Neural progenitor cell (in vitro differentiated cells): ENCODE measurements at regions not wholly inside any gene's neighbourhood (a gene's known extent, or its start where the extent isn't known, plus 50 kb on each side); places are given as distances from the start of the nearest gene placed in this dataset.

ENCODE experiments used
- DNase-seq: peaks from one replicate; pipeline ENCODE4 v3.0.0-alpha.2; 2016; ENCODE audit warnings: low spot score
- H2AFZ ChIP-seq: fragments of 200-600 bp; sonication (generic); replicated peaks from 2 replicates; pipeline ENCODE4 v1.6.1; 2016; ENCODE audit warnings: antibody characterized with exemption
- H3F3A ChIP-seq: fragments of 200-600 bp; sonication (generic); 2 replicates; pipeline ENCODE4 v1.6.1; 2016; ENCODE audit warnings: antibody characterized with exemption, low read depth
- H3K27ac ChIP-seq: fragments of 200-600 bp; sonication (generic); 2 replicates; pipeline ENCODE4 v1.5.1; 2016; ENCODE audit warnings: mild to moderate bottlenecking
- H3K27me3 ChIP-seq: fragments of 200-600 bp; sonication (generic); 2 replicates; pipeline ENCODE4 v1.6.1; 2016; ENCODE audit warnings: mild to moderate bottlenecking, moderate library complexity
- H3K36me3 ChIP-seq: fragments of 200-600 bp; sonication (generic); 2 replicates; pipeline ENCODE4 v1.5.1; 2016
- H3K4me1 ChIP-seq: fragments of 200-600 bp; sonication (generic); 2 replicates; pipeline ENCODE4 v1.6.1; 2016; ENCODE audit warnings: mixed run types
- H3K4me2 ChIP-seq: fragments of 200-600 bp; sonication (generic); 2 replicates; pipeline ENCODE4 v1.6.1; 2016
- H3K4me3 ChIP-seq: fragments of 200-600 bp; sonication (generic); 2 replicates; pipeline ENCODE4 v1.5.1; 2016
- H3K79me2 ChIP-seq: fragments of 200-600 bp; sonication (generic); 2 replicates; pipeline ENCODE4 v1.6.1; 2016; ENCODE audit warnings: low read depth
- H3K9ac ChIP-seq: fragments of 200-600 bp; sonication (generic); 2 replicates; pipeline ENCODE4 v1.6.1; 2016
- H3K9me3 ChIP-seq: fragments of 200-600 bp; sonication (generic); 2 replicates; pipeline ENCODE4 v1.5.1; 2016; ENCODE audit warnings: low read depth
- H4K20me1 ChIP-seq: fragments of 200-600 bp; sonication (generic); 2 replicates; pipeline ENCODE4 v1.6.1; 2016; ENCODE audit warnings: low read depth
- H3K27ac Mint-ChIP-seq: 3 replicates; pipeline ENCODE4 v1.8.0; 2021; ENCODE audit warnings: mixed read lengths
- H3K27me3 Mint-ChIP-seq: 2 replicates; pipeline ENCODE4 v1.8.0; 2022; ENCODE audit warnings: low read depth, mild to moderate bottlenecking, inconsistent platforms, moderate library complexity, mixed read lengths; ENCODE audit not compliant: insufficient read depth
- H3K36me3 Mint-ChIP-seq: 3 replicates; pipeline ENCODE4 v1.8.0; 2021; ENCODE audit warnings: mixed read lengths
- H3K4me1 Mint-ChIP-seq: 3 replicates; pipeline ENCODE4 v1.8.0; 2021; ENCODE audit warnings: mixed read lengths
- H3K4me3 Mint-ChIP-seq: 3 replicates; pipeline ENCODE4 v1.8.0; 2021; ENCODE audit warnings: mild to moderate bottlenecking, moderate library complexity, mixed read lengths
- H3K9me3 Mint-ChIP-seq: 3 replicates; pipeline ENCODE4 v1.8.0; 2020; ENCODE audit warnings: mixed read lengths
- EZH2 ChIP-seq: fragments of 200-600 bp; sonication (generic); IDR thresholded peaks from 2 replicates; pipeline ENCODE4 v1.6.1; 2017; ENCODE audit warnings: antibody characterized with exemption, mild to moderate bottlenecking, moderate library complexity
- EZH2phosphoT487 ChIP-seq: fragments of 200-600 bp; sonication (generic); IDR thresholded peaks from 2 replicates; pipeline ENCODE4 v1.6.1; 2017; ENCODE audit warnings: antibody characterized with exemption
- TF ChIP-seq, protein P1 (sequence below): fragments of 200-600 bp; sonication (generic); IDR thresholded peaks from 2 replicates; pipeline ENCODE4 v1.5.1; 2017; ENCODE audit warnings: antibody characterized with exemption, mild to moderate bottlenecking

DNA sequence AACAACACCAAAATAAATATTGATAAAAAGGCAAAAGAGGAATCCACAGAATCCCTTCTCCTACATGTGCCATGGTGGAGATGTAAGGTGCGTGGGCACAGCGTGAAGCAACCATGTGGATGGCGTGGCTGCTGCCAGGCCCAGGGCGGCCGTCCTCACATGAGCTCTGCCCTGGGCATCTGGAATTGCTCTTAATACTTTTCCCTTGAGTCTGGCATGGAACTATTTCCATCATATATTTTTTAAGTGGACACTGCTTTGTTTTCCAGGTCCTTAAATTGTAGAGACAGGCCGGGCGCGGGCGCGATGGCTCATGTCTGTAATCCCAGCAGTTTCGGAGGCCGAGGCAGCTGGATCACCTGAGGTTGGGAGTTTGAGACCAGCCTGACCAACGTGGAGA, 349.3 kb downstream of the IRX1 start:
- Histone ChIP-seq H3K4me1 (no peaks in the 10 kb centered on the region), H3K79me2 (no peaks in the 10 kb centered on the region), H3K9ac (no peak overlapping the region), H3K27ac (no peak overlapping the region), H3F3A (no peaks in the 10 kb centered on the region), H2AFZ (no peak overlapping the region), H3K27me3 (no peaks in the 10 kb centered on the region), H3K4me2 (no peak overlapping the region), H3K4me3 (no peak overlapping the region), H3K36me3 (no peaks in the 10 kb centered on the region), H4K20me1 (no peaks in the 10 kb centered on the region), H3K9me3 (no peaks in the 10 kb centered on the region)
- H3K27me3 Mint-ChIP-seq: peaks cover 4% of the 10 kb centered on the region
- TF ChIP-seq EZH2 (no peak), EZH2phosphoT487 (no peak)
- TF ChIP-seq, protein P1, sequence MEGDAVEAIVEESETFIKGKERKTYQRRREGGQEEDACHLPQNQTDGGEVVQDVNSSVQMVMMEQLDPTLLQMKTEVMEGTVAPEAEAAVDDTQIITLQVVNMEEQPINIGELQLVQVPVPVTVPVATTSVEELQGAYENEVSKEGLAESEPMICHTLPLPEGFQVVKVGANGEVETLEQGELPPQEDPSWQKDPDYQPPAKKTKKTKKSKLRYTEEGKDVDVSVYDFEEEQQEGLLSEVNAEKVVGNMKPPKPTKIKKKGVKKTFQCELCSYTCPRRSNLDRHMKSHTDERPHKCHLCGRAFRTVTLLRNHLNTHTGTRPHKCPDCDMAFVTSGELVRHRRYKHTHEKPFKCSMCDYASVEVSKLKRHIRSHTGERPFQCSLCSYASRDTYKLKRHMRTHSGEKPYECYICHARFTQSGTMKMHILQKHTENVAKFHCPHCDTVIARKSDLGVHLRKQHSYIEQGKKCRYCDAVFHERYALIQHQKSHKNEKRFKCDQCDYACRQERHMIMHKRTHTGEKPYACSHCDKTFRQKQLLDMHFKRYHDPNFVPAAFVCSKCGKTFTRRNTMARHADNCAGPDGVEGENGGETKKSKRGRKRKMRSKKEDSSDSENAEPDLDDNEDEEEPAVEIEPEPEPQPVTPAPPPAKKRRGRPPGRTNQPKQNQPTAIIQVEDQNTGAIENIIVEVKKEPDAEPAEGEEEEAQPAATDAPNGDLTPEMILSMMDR: no peak
- DNase-seq: no peak
- H3K36me3 Mint-ChIP-seq: no peaks in the 10 kb centered on the region
- peaks cover 6% of the 10 kb centered on the region for H3K4me1 Mint-ChIP-seq
- H3K9me3 Mint-ChIP-seq: peaks cover 3% of the 10 kb centered on the region
- no peak overlapping the region for H3K27ac Mint-ChIP-seq
- no peak overlapping the region for H3K4me3 Mint-ChIP-seq

DNA sequence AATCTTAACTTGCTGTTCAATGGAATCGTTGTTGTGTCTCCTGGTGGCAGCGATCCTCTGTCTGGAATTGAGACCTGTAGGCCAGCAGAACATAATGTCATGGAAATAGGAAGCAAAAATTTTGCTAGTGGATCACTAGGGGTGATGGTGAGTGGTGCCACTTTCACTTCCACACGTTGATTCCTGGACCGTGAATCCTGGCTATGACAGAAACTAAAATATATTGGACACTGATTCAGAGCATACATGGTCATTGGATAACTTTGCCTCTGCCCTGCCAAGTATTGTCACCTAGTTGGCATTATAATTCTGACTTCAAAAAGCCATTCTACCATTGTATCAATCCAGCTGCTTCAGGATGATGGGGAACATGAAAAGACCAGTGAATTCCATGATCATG, 353.2 kb downstream of the IRX1 start:
- Mint-ChIP-seq H3K27me3 (peaks cover 4% of the 10 kb centered on the region), H3K4me3 (no peak overlapping the region), H3K9me3 (peaks cover 16% of the 10 kb centered on the region), H3K27ac (no peak overlapping the region), H3K4me1 (peaks cover 6% of the 10 kb centered on the region), H3K36me3 (no peaks in the 10 kb centered on the region)
- no peak overlapping the region for H2AFZ ChIP-seq
- H3K36me3 ChIP-seq: no peaks in the 10 kb centered on the region
- H3F3A ChIP-seq: no peaks in the 10 kb centered on the region
- no peak overlapping the region for H3K9ac ChIP-seq
- DNase-seq: no peak
- TF ChIP-seq, protein P1: no peak
- TF ChIP-seq EZH2phosphoT487 (no peak), EZH2 (no peak)
- H3K27ac ChIP-seq: no peak overlapping the region
- no peak overlapping the region for H3K4me2 ChIP-seq
- no peaks in the 10 kb centered on the region for H4K20me1 ChIP-seq
- H3K9me3 ChIP-seq: no peaks in the 10 kb centered on the region
- H3K27me3 ChIP-seq: no peaks in the 10 kb centered on the region
- H3K4me1 ChIP-seq: no peaks in the 10 kb centered on the region
- no peak overlapping the region for H3K4me3 ChIP-seq
- no peaks in the 10 kb centered on the region for H3K79me2 ChIP-seq

- Histone ChIP-seq H3K27ac (no peak overlapping the region), H3K9me3 (no peaks in the 10 kb centered on the region), H4K20me1 (no peaks in the 10 kb centered on the region), H3K4me1 (no peaks in the 10 kb centered on the region), H2AFZ (no peak overlapping the region), H3K36me3 (no peaks in the 10 kb centered on the region), H3F3A (no peaks in the 10 kb centered on the region), H3K9ac (no peak overlapping the region), H3K4me3 (no peak overlapping the region), H3K27me3 (no peaks in the 10 kb centered on the region), H3K4me2 (no peak overlapping the region), H3K79me2 (no peaks in the 10 kb centered on the region)
- no peak overlapping the region for H3K27ac Mint-ChIP-seq
- H3K4me1 Mint-ChIP-seq: no peaks in the 10 kb centered on the region
- H3K9me3 Mint-ChIP-seq: peaks cover 14% of the 10 kb centered on the region
- H3K36me3 Mint-ChIP-seq: no peaks in the 10 kb centered on the region
- H3K4me3 Mint-ChIP-seq: no peak overlapping the region
- peaks cover 2% of the 10 kb centered on the region for H3K27me3 Mint-ChIP-seq
- TF ChIP-seq, protein P1: no peak
- no peak for DNase-seq
These were observed 358.6 kb downstream of the IRX1 start for GRCh38 chr5:3954199-3954598.

DNA sequence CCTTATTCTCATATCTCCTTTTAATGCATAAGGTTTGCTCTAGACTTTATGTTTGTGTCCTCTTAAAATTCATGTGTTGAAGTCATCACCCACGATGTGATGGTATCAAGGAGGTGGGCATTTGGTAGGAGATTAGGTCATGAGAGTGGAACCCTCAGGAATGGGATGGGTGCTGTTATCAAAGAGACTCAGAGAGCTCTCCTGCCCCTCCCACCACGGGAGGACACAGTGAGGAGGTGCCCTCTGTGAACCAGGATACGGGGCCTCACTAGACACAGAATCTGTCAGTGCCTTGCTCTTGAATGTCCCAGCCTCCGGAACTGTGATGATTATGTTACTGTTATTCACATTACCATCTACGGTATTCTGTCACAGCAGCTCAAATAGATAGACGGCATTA, 359.0 kb downstream of the IRX1 start:
- Histone ChIP-seq H3K79me2 (no peaks in the 10 kb centered on the region), H3K27ac (no peak overlapping the region), H3F3A (no peaks in the 10 kb centered on the region), H3K9me3 (no peaks in the 10 kb centered on the region), H3K9ac (no peak overlapping the region), H3K4me3 (no peak overlapping the region), H4K20me1 (no peaks in the 10 kb centered on the region), H3K4me1 (no peaks in the 10 kb centered on the region), H2AFZ (no peak overlapping the region), H3K4me2 (no peak overlapping the region), H3K36me3 (no peaks in the 10 kb centered on the region), H3K27me3 (no peaks in the 10 kb centered on the region)
- Mint-ChIP-seq H3K9me3 (peaks cover 14% of the 10 kb centered on the region), H3K36me3 (no peaks in the 10 kb centered on the region), H3K4me3 (no peak overlapping the region), H3K27me3 (peaks cover 2% of the 10 kb centered on the region), H3K4me1 (no peaks in the 10 kb centered on the region), H3K27ac (no peak overlapping the region)
- TF ChIP-seq, protein P1: no peak
- no peak for TF ChIP-seq EZH2
- no peak for TF ChIP-seq EZH2phosphoT487
- DNase-seq: no peak
